Fibroblast of upper back skin (primary cell): ENCODE measurements at regions not wholly inside any gene's neighbourhood (a gene's known extent, or its start where the extent isn't known, plus 50 kb on each side); places are given as distances from the start of the nearest gene placed in this dataset.
"Not testable (repeated sequence)": the region's sequence is repeated elsewhere in the genome, so short reads cannot be mapped to it uniquely, and the experiment has no call there.

Source experiments
- DNase-seq: peaks from one replicate; pipeline ENCODE4 v3.0.0-alpha.2; 2013

DNA sequence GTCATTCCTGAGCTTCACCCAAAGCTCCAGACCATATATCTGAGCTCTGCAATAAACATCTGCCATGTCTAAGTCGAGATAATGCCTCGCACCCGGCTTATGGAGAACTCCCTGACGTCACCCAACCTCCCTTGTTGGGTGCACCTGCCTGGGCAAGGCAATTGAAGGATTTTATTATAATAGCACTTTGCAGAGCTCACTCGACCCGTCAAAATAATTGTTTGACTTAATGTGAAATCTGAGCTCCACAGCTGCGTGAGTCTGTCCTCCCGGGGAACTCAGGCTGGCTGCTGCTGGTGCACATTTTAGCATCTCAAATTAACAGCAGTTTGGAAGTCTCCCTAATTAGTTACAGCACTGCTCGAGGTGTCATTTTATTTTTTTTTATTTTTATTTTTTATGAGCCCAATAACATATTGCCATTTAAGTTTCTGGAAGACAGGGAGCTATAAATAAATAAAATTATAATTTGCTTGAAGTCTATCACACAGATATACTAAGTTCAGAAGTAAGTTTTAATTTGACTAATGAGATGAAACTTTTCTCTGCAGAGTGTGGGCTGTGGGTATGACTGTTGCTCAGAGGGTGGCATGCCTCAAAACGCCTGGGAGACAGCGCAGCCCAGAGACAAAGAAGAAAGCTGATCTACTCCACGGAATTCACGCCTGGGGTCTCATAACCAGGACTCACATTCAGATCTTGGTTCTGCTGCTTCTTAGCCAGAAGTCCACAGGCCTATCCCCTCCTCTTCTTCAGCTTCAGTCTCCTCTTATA, 401.4 kb upstream of the C16orf82 start:
- no peak for DNase-seq

GRCh38 chr16:26666486-26666885, 400.2 kb upstream of the C16orf82 start:
- DNase-seq, result no peak

DNA sequence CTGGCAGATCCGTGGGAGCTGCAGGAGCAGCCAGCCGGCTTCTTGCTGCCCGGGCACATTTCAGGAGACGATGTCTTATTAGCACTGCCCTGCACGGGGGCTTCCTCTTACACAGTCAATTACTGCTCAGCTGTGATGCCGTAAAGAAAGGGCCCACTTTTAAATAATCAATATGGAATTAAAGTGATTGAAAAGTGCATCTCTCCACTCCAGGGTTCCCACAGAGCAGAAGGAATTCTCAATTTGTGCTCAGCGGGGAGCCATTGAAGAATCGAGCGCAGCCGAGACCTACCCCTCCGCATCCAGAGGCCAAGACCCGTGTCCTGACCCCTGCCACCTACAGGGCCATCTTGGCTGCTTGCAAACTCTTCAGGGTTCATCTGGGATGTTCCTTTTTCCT, 399.4 kb upstream of the C16orf82 start:
- no peak for DNase-seq

DNA sequence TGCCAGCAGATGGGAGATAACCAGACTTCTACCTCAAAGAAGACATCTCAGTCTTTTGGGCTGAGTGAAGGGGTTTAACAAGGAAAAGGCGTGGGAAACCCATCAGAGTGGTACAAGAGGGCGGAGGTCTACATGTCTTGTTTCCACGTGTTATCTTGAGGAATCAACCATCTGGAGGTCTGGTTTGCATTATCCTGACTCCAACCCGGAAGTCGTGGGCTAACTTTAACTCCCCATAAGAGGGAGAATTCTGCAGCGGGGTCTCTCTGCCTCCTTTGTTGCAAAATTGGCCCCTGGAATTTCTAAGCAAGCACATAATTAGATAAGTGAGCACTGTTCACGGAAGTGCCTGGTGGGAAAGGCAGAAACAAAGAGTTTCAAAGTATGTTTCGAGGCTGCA, 398.7 kb upstream of the C16orf82 start:
- DNase-seq, result no peak

GRCh38 chr16:26672206-26672605, 394.5 kb upstream of the C16orf82 start:
- no peak for DNase-seq

DNA sequence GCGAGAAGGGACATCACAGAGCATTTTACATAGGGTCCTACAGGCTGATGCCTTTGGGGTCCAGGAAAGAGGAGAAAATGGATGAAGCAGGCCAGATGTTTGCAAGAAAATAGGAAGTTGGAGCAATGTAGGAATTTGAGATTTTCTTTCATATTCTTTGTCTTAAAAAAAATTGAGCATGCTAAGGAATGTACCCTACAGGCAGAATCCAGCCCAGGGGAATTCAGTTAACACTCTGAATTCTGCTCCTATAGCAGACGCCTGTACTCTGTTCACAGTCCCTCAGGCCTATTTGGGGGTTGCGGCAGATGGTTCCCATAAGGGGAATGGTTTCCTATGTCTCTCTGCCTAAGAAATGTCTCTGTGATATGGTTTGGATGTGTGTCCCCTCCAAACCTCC, 393.7 kb upstream of the C16orf82 start:
- DNase-seq, result no peak

DNA sequence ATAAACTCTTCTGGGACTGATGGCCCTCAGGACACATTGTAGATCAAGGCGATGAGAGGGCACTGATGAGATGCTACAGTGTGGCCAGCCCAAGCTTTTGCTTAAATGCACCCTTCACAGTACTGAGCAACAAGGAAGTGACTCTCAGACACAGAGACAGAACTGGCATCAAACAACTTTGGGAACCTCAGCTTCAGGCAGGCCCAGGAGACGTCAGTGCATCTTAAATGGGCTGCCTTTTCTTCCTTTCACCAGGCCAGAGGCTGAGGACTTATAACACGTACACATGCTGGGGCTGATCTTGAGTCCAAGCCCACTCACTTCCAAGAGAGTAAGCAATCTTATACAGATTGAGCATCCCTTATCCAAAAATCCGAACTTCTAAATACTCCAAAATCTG, 386.1 kb upstream of the C16orf82 start:
- no peak for DNase-seq

DNA sequence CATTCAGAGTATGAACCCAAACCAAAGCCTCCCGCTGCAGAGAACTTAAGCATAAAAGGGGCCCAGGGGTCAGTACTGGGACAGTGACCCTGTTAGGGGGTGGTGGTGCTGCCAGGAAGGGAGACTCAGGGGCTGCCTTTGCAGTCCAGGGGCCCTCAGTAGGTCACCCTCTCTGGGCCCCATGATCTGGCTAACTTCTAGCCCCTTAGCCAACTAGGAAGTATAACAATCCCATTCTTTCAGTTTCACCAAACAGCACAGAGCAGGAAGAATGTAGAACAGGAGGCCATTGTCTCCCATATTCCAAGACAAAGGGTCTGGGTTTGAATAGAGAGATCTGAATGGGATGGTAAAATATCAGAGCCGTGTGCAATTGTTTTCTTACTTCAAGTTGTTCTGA, 378.6 kb upstream of the C16orf82 start:
- DNase-seq, result no peak

DNA sequence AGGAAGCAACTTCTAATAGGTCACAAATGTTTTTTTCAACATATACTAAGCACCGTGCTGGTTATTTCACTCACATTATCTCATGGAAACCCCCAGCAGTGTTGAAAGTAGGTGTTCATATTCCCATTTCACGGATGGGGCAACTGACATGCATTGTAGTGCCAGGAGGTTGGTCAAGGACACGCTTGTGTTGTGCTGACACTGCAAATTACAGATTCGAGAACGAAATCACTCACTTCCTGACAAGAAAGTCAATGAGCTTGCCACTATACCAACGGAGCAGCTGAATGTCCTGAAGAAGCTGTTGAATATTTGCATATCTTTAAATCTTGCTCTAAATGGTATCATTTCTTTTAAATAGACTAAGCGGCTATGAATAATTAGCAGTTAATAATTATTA, 378.0 kb upstream of the C16orf82 start:
- no peak for DNase-seq

GRCh38 chr16:26692658-26693057, 374.1 kb upstream of the C16orf82 start:
- no peak for DNase-seq

- DNase-seq, result no peak
Observed at GRCh38 chr16:26697807-26698206, 368.9 kb upstream of the C16orf82 start.

DNA sequence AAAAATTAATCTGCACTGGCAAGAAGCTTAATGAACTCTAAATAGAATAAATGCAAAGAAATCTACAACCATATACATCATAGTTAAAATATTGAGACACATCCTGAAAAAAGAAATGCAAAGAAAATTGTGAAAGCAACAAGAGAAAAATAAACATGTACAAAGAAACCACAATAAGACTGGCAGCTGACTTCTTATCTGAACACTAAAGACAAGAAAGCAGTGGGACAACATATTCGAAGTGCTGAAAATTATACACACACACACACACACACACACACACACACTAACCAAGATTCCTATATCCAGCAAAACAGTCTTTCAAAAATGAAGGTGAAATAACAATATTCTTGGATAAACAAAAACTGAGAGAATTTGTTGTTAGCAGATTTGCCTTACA, 366.5 kb upstream of the C16orf82 start:
- DNase-seq, result no peak

GRCh38 chr16:26701243-26701886, 365.4 kb upstream of the C16orf82 start:
- no peak for DNase-seq

- DNase-seq, result no peak
Observed at GRCh38 chr16:26705346-26705745, 361.4 kb upstream of the C16orf82 start.

GRCh38 chr16:26708428-26708827, 358.3 kb upstream of the C16orf82 start:
- no peak for DNase-seq

DNA sequence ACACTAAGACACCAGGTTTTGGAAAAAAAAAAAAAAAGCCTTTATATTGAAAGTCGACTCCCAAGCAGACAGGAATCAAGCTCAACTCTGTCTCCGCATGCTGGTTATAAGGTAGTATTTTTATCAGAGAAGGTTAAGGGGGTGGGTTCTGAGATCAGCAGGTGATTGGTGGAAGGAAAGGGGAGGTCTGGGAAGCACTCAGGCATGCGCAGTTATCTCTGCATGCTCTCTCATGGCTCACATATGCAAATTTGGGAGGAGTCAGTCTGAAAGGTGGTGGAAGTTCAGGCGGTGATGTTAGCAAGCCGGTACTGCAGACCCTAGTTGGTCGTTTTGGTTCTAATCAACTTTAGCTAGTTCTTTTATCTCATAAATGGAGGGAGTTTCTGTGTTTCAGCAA, 357.6 kb upstream of the C16orf82 start:
- no peak for DNase-seq

DNA sequence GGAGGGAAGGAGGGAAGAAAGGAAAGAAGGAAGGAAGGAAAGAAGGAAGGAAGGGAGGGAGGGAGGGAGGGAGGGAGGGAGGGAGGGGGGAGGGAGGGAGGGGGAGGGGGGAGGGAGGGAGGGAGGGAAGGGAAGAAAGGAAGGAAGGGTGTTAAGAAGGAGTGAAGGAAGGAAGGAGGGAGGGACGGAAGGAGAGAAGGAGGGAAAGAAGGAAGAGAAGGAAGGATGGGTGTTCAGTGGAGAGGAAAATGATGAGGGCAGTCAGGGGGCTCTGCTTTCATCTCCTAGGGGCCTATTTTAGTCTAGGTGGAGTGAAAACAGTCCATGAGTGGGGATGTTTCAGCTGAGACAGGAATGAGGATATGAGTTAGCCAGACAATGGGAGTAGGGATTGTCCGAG, 357.0 kb upstream of the C16orf82 start:
- no peak for DNase-seq

DNA sequence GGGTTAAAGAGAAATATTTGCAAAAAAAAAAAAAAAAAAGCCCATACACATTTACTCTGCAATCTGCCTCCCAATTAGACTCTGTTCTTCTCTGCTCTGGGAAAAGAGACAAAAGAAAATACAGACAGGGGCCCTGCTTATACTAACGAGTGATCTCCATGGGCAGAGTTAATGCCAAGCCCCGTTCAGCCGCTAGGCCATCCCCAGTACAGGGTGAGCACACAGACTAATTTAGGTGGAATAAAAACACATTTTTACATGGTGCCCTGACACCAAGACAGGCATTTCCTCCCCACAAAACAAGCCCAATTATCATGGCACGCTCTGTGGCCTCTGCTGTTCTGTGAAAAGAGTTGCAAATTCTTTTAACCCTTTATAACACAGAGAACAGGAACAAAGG, 356.3 kb upstream of the C16orf82 start:
- no peak for DNase-seq

GRCh38 chr16:26712876-26713275, 353.9 kb upstream of the C16orf82 start:
- DNase-seq, result peak; percentile 1

- DNase-seq, result no peak
Observed at GRCh38 chr16:26715969-26716368, 350.8 kb upstream of the C16orf82 start.

GRCh38 chr16:26717826-26718225, 348.9 kb upstream of the C16orf82 start:
- no peak for DNase-seq

- no peak for DNase-seq
Observed at GRCh38 chr16:26721290-26721689, 345.4 kb upstream of the C16orf82 start.

DNA sequence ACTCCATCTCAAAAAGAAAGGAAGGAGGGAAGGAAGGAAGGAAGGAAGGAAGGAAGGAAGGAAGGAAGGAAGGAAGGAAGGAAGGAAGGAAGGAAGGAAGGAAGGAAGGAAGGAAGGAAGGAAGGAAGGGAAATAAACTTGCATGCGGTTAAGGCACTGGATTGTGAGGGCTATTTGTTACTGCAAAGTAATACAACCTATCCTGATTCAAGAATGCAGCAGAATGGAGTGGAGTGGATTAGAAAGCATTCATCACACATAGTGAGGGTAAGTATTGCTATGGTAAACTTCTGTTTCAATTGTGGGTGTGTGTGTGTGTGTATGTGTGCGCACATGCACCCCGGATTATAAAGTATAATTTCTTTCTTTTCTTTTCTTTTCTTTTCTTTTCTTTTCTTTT, 344.8 kb upstream of the C16orf82 start:
- not testable (repeated sequence) for DNase-seq

- DNase-seq, result no peak
Observed at GRCh38 chr16:26724189-26724588, 342.5 kb upstream of the C16orf82 start.

GRCh38 chr16:26727848-26728247, 338.9 kb upstream of the C16orf82 start:
- no peak for DNase-seq
